ENCODE measurements at regions not wholly inside any gene's neighbourhood (a gene's known extent, or its start where the extent isn't known, plus 50 kb on each side); places are given as distances from the start of the nearest gene placed in this dataset.
"Not testable (repeated sequence)": the region's sequence is repeated elsewhere in the genome, so short reads cannot be mapped to it uniquely, and the experiment has no call there.

DNA sequence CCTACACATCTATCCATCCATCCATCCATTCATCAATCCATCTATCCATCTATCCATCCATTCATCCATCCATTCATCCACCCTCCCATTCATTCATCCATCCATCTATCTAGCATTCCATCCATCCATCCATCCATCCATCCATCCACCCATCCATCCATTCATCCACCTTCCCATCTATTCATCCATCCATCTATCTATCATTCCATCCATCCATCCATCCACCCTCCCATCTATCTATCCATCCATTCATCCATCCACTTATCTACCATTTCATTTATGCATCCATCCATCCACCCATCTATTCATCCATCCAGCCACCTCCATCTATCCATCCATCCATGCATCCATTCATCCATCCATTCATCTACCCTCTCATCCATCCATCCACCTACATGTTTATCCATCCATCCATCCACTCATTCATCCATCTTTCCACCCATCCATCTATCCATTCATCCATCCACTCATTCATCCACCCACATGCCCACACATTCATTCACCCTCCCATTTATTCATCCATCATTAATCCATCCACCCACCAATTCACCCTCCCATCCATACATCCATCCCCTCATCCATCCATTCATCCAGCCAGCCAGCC is 258.5 kb downstream of the CRLF2 start:
- DNase-seq (ENCODE audit: low read depth in 3 of 3): no peak

DNA sequence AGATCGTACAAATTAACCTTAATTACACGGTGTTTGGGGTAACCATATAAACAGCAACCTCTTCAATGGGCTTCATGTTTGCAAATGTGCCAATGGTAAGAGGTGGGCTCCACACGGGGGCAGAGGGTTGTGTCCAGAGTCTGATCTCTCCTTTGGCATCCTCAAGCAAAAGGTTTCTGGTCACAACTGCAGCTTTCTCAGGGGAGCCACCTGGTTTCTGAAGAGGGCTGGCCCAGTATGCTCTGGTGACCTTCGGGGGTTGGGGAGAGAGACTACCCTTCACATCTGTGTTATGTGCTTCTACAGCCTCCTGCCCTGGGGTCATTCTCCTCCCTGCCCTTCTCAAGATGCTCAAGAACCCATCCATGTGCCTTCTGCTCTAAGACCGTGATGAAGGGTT is 259.6 kb downstream of the CRLF2 start:
- no peak for DNase-seq (ENCODE audit: low read depth in 3 of 3)

DNA sequence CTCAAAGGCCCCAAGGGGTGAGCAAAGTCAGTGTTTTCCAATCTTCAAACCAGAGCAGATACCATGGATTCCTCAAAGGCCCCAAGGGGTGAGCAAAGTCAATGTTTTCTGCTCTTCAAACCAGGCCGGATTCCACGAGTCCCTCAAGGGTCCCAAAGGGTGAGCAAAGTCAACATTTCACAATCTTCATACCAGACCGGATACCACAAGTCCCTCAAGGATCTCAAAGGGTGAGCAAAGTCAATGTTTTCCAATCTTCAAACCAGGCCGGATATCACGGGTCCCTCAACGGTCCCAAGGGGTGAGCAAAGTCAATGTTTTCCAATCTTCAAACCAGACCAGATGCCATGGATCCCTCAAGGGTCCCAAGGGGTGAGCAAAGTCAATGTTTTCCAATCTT is 265.2 kb downstream of the CRLF2 start:
- DNase-seq (ENCODE audit: low read depth in 3 of 3): not testable (repeated sequence)

DNA sequence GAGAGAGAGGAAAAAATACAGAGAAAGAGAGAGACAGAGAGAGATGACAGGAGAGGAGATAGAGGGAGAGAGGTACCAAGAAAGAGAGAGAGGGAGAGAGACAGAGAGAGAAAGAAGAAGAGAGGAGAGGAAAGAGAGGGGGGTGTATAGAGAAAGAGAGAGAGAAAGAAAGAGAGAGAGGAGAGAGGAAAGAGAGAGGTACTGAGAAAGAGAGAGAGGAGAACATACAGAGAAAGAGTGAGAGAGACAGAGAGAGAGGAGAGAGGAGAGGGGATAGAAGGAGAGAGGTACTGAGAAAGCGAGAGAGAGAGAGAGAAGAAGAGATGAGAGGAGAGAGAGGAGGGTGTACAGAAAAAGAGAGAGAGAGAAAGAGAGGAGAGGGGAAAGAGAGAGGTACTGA is 269.4 kb downstream of the CRLF2 start:
- no peak for DNase-seq (ENCODE audit: low read depth in 3 of 3)

DNA sequence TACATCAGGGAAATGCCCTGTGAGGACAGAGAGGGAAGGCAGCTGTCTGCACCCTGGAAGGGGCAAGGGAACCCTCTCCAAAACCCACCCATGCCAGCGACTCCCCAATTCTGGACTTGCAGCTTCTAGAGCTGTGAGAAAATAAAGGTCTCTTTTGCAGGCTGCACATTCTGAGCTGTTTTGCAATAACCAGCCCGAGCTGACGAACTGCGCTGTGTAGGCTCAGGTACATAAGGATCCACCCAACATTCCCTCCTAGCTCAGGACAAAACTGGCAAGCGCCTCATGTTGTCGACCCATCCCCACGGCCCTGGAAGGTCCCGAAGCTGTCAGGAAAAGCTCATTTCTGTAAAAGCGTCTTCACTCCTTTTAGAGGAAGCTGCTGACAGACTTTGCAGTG is 271.8 kb downstream of the CRLF2 start:
- no peak for DNase-seq (ENCODE audit: low read depth in 3 of 3)

DNA sequence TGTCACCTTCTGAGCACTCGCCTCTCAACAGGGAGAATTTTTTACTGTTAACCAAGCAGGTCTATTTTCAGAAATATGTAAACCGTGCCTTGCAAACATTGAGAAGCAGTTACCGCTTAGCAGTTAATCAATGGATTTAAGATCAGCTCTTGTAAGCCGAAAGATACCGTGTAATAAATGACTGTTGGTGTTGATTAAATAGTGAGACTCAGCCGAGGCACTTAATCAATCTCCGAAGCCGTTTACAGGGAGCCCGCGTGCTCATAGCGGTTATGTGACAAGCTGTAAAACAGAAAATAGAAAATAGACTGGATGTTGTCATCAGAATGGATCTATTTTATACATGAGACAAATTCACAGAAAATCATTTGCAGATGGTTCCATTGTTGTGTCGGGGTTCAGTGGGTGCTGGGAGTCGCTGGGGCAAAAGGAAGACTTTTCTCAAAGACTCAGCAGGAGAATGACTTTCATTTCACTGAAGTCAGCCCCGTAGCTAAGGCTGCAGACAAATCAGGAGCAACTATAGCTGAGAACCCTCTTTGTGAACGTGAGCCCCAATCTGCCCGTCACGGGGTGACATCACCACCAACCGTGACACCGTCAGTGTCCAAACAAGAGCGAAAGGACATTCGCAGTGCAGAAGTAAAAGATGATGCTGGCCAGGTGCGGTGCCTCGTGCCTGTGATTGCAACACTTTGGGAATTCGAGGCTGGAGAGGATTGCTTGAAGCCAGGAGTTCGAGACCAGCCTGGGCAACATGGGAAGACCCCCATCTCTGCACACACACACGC is 275.3 kb downstream of the CRLF2 start:
- DNase-seq (ENCODE audit: low read depth in 3 of 3): no peak

DNA sequence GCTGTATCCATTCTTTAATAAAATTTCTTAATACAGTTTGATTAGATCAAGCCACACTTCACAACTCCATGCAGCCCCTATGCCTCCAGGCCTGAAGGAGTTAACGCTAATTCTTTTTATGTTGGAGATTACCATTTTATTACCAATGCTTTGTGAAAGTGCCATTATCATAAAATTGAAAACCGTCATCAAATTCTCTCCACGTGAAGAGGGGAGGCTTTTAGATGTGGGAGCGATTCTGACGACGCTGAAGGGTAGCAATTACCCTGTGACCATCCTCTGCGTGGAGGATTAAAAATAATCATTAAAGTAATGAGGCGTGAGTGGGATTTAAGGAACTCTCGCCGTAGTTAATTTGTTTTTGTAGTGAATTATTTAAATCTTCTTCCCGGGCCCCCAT is 278.8 kb downstream of the CRLF2 start:
- DNase-seq (ENCODE audit: low read depth in 3 of 3): no peak

DNA sequence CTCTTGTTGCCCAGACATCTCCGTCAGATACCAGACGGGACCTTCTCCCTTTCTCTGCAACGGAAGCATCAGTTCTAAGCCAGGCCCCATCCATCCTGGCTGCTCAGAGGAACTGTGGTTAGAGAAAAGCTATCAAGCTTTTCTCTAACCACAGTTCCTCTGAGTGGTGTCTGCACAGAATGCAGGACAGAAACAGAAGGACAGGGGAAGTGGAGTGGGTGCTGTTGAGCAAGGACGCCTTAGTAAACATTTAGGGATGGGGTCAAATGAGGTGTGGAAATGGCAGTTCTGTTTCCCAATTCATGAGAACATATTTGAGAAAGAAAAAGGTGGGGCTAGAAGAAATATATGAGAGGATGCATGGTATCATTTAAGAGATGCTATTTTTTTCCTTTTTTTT is 283.8 kb downstream of the CRLF2 start:
- no peak for DNase-seq (ENCODE audit: low read depth in 3 of 3)

DNA sequence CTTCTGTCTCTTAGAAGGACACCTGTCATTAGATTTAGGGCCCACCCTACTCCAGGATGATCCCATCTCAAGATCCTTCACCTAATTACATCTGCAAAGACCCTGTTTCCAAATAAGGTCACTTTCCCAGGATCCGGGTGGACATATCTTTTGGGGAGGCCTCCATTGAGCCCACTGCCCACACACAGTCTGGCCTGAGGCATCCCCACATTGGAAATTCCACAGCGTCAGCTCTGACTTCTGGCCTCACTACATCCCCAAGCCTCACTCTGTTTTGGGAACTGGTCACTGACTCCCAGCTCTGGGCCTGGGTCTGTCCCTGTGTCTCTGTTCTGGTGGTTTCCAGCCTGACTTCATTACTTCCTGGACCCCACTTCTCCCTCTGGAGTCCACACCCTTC is 285.5 kb downstream of the CRLF2 start:
- no peak for DNase-seq (ENCODE audit: low read depth in 3 of 3)

DNA sequence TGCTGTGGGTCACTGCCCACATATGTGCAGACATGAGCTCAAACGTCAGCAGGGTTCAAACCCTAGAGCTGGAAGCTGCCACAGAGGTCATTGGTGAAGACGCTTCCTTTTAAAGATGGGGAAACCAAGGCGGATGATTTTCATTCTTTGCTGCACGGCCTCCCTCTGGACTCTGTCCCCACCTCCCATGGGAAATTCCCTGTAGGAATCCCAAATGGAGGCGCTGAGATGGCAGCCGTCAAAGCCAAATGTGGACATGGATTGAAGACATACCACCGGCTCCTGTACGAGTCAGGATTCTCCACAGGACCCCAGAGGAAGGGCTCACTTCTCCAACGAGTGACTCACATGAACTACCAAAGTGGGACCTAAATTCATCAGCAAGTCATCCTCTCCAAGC is 286.4 kb downstream of the CRLF2 start:
- DNase-seq (ENCODE audit: low read depth in 3 of 3): no peak

DNA sequence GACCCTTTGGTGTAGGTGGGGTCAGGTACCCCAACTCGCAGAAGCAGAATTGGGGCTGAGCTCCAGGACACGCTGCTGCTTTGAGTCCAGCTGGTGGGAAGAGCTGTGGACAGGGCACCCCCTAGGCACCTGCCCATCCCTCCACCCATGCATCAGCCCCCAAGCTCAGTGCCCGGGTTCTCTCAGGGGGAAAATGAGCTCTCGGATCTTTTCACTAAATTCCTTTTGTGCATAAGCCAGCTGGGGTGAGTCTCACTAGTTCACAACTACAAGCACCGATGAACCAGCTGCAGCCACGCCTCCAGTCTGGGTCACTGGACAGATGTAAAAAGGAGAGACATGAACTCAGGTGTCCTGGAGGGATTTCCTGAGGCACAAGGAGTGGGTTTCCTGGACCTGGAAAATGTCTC is 286.8 kb downstream of the CRLF2 start:
- DNase-seq (ENCODE audit: low read depth in 3 of 3): no peak

DNA sequence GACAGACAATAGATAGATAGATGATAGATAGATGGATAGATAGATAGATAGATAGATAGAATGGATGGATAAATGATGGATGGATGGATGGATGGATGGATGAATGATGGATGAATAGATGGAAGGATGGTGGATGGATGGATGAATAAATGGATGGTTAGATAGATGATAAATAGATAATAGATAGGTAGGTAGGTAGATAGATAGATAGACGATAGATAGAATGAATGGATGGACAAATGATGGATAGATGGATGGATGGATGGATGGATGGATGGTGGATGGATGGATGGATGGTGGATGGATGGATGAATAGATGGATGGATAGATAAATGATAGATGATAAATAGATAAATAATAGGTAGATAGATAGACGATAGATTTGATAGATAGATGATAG is 287.4 kb downstream of the CRLF2 start:
- no peak for DNase-seq (ENCODE audit: low read depth in 3 of 3)

DNA sequence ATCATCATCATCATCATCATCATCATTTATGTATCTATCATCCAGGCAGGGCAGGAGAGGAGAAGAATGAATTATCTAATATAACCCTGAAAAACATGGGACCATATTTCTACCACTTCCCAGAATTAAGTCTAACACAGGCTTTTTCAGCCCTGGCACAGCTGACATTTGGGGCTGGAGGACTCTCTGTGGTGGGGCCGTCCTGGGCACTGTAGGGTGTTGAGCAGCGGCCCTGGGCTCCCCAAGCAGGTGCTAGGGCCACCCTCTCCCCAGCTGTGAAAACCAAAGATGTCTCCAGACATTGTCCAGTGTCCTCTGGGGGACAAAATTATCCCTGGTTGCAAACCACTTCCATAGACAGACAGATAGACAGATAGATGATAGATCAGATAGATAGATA is 288.4 kb downstream of the CRLF2 start:
- no peak for DNase-seq (ENCODE audit: low read depth in 3 of 3)

DNA sequence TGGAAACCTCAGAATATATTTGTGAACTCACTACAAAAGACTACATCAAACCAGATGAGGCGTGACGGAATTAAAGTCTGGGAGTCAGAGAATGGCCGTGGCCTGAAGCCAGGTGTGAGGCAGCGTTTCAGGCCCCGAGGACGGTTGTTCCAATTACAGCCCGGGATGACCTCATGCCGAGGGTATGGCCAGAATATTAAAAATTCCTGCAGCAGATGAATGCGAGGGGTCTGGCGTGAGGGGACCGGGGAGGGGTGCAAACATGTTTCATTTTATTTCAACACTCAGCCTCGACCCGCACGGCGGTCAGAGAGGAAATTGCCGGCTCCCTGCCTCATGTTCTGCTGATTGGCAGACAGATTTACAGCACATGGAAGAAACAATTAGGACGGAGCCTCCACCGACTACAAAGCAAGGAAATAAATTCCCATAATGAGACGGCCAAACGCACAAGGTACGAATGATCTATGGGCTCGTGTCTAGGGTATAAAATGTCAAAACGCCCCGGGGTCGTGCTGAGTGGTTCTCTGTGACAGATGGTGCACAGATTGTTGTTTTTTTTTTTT is 289.7 kb downstream of the SHOX start:
- no peak for DNase-seq (ENCODE audit: low read depth in 3 of 3)

DNA sequence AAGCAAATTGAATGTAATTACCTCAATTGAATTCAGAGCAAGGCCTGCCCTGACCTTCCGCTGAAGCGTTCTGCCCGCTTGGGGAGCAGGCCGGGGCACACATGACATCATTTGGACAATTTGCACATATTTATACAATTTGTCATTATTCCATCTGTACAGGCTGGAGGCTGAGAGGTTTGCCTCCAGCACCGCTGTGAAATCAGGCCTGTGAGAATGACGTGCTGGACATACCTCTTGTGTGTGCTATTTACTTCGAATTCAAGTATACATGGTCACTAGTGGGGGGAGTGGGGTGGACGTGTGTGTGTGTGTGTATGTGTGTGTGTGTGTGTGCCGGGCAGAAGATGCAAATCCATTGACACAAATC is 285.6 kb downstream of the SHOX start:
- no peak for DNase-seq (ENCODE audit: low read depth in 3 of 3)

DNA sequence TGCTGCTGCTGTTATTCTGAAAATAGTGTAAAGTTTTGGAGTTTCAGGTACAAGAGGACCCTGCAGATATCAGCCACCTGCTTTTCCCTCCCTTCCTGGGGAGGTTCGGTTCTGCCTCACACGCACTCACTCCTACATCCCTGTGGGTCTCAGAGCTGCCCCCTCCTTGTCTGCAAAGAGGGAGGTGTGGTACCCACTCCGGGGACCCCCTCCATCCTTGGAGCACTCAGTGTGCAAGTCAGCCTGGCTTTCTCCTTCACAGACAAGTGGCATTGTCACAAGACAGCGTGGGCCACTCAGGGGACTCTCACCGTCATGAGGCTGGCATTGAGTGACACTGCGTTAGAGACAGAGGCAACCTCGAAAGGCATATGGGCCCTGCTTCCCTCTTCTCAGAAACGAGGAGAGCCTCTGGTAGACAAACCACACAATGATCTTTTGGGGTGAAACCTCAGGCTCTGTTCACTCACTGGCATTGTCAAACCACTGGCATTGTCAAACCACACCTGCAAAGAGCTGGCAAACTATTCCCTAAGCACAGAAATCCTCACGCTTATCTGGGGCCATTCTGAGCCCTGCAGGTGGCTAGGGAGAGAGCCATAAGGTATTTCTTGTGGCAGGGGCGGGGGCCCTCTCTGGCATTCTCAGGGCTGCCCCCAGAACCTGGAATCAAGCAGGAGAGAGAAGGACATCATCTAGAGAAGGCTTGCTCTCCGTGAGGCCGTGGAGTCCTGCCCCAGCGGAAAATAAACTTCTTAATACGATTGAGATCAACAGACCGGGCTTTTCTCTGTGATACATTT is 285.0 kb downstream of the SHOX start:
- no peak for DNase-seq (ENCODE audit: low read depth in 3 of 3)

DNA sequence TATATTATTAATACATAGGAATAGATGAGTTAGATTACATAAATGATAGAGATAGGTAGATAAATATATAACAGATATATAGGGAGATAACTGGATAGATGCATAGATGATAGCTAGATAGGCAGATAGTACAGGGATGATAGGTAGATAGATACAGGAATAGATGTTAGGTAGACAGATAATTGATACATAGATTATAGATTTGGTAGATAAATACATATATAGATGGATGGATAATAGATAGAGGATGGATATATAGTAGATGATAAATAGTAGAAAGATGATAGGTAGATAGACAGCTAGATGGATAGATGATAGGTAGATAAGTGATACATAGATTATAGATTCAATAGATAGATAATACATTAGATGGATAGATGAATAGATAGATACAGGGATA is 283.6 kb downstream of the SHOX start:
- DNase-seq (ENCODE audit: low read depth in 3 of 3): no peak

DNA sequence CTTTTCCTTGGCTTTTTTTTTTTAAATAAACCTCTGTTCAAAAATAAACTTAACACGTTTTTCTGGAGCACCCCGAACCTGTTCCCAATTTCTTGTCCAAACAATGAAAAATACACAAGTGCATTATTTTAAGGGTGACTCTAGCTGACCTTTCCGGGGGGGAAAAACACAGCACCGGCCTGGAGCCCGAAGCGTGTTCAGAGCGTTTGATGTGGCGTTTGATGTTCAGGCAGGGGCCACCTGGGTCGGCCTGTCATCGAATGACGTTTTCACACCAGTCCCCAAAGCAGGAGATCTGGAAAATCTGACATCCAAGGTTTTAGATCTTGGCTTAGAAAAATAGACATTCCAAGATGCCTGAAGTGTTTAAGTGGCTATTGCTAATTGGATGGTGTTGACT is 282.1 kb downstream of the SHOX start:
- no peak for DNase-seq (ENCODE audit: low read depth in 3 of 3)

DNA sequence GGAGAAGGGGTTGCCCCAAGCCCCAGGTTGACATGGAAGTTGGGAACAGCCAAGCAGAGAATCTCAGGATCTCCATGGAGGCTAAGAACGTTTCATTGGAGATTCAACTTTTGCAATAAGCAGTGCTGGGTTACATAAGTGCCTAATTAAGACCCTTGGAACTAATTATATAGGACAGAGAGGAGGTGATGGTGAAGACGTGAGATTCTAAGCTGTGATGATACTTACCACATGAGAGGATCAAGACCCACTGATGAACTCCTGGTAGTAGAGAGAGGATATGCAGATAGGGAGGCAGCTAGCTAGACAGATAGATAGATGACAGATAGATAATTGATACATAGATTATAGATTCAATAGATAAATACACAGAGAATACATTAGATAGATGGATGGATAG is 278.5 kb downstream of the SHOX start:
- not testable (repeated sequence) for DNase-seq (ENCODE audit: low read depth in 3 of 3)

DNA sequence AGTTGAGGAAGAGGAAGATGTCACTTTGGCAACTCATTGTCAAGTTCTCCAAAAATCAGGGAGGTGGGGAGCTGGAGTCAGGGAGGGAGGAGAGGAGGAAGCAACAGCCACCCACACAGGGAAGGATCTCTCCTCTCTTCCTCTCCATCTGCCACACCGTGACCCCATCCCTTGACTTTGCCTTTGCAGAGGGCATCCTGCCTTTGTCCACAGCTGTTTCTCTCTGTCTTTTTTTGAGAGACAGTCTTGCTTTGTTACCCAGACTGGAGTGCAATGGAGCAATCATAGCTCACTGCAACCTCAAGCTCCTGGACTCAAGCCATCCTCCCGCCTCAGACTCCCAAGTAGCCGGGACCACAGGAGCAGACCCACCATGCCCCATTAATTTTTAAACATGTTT is 276.0 kb downstream of the SHOX start:
- DNase-seq (ENCODE audit: low read depth in 3 of 3): no peak

DNA sequence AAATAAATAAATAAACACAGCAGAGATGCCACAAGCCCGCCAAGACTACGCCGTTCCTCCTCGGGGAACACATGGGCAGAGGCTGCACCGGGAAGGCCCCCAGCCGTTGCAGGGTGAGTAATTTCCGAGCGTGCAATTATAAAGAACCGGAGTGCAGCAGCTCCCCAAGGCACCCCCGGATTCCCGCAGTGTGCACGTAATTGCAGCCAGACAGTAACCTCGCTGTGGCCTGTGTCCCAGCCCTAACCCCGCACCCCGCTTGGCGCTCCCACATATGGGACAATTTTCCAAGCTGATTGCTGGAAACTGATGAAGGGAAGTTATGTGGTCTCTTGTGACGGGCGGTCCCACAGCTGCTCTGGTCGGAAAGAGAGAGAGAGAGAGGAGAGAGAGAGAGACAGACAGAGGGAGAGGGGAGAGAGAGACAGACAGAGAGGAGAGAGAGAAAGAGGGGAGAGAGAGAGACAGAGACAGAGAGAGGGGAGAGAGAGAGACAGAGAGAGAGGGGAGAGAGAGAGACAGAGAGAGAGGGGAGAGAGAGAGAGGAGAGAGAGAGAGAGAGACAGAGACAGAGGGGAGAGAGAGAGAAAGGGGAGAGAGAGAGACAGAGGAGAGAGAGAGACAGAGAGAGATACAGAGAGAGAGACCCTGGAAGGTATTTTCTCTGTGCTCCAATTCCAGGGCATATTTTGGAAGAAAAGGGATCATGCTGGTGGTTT is 275.4 kb downstream of the SHOX start:
- no peak for DNase-seq (ENCODE audit: low read depth in 3 of 3)

DNA sequence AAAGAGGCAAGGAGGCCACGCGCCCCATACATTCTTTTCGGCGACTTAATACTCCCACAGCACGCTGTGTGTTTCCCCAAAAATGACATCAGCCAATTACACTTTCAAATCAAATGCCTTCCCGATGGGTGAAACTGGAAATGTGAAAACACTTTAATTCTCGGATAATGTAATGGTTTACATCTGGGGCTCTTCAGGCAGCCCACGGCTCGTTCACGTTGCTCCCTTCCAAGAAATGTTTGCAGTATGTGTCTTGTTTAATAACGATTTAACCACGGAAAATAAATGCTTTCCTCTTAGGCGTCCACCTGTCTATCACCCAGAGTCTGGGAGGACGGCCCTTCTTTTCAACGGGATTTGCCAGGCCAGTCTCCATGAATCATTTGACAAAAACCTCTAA is 272.5 kb downstream of the SHOX start:
- no peak for DNase-seq (ENCODE audit: low read depth in 3 of 3)
